ENCODE measurements at regions not wholly inside any gene's neighbourhood (a gene's known extent, or its start where the extent isn't known, plus 50 kb on each side); places are given as distances from the start of the nearest gene placed in this dataset.
A peak's percentile ranks its signal among the peaks of the same experiment; 100 is the strongest.
"Not testable (repeated sequence)": the region's sequence is repeated elsewhere in the genome, so short reads cannot be mapped to it uniquely, and the experiment has no call there.

DNA sequence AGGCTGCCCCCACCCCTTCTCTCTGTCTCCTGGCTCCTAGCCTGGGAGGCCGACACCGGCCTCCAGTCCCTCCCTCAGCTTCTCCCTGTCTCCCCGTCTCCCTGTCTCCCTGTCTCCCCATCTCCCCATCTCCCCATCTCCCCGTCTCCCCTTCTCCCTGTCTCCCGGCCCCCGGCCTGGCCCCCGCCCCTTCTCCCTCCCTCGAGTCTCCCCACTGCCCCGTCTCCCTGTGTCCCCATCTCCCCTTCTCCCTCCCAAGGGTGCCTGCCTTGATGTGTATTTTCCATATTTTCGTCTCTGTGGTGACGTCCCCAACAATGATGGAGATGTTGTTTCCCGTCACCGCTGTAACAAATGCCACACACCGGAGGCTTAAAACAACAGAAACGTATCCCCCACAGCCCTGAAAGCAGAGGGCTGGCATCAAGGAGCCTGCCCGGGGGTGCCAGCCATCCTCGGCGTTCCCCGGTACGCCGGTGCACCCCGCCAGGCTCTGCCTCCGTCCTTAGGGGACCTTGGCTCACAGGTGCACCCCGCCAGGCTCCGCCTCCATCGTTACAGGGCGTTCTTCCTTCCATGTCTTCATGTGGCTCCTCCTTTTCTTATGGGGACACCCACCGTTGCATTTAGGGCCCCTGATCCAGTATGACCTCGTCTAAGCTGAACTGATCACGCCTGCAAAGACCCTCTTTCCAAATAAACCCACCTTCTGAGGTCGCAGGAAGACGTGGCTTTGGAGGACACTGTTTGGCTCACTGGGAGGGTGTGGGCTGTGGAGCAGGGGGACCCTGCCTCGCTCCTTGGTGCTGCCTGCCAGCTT lies 151.6 kb downstream of the NPIPB11 start:
- H3K36me3 ChIP-seq: no peaks in the 10 kb centered on the region
- peak overlapping the region; percentile 68 to 74 for H3K27ac ChIP-seq
- no peaks in the 10 kb centered on the region for H3K9me3 ChIP-seq
- no peaks in the 10 kb centered on the region for H3K27me3 ChIP-seq
- H3K4me1 ChIP-seq: peaks cover 0 to 5% of the 10 kb centered on the region in 2 donors
- H3K4me3 ChIP-seq: no peak overlapping the region
- no peak for TF ChIP-seq POLR2A (IDR thresholded peaks at IDR 0.05)
- TF ChIP-seq, protein P1, sequence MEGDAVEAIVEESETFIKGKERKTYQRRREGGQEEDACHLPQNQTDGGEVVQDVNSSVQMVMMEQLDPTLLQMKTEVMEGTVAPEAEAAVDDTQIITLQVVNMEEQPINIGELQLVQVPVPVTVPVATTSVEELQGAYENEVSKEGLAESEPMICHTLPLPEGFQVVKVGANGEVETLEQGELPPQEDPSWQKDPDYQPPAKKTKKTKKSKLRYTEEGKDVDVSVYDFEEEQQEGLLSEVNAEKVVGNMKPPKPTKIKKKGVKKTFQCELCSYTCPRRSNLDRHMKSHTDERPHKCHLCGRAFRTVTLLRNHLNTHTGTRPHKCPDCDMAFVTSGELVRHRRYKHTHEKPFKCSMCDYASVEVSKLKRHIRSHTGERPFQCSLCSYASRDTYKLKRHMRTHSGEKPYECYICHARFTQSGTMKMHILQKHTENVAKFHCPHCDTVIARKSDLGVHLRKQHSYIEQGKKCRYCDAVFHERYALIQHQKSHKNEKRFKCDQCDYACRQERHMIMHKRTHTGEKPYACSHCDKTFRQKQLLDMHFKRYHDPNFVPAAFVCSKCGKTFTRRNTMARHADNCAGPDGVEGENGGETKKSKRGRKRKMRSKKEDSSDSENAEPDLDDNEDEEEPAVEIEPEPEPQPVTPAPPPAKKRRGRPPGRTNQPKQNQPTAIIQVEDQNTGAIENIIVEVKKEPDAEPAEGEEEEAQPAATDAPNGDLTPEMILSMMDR (IDR thresholded peaks at IDR 0.05): no peak
- intact Hi-C loops (cut with DNase I; ENCODE audit: low total_unique reads): no loop called here
- DNase-seq: no peak

DNA sequence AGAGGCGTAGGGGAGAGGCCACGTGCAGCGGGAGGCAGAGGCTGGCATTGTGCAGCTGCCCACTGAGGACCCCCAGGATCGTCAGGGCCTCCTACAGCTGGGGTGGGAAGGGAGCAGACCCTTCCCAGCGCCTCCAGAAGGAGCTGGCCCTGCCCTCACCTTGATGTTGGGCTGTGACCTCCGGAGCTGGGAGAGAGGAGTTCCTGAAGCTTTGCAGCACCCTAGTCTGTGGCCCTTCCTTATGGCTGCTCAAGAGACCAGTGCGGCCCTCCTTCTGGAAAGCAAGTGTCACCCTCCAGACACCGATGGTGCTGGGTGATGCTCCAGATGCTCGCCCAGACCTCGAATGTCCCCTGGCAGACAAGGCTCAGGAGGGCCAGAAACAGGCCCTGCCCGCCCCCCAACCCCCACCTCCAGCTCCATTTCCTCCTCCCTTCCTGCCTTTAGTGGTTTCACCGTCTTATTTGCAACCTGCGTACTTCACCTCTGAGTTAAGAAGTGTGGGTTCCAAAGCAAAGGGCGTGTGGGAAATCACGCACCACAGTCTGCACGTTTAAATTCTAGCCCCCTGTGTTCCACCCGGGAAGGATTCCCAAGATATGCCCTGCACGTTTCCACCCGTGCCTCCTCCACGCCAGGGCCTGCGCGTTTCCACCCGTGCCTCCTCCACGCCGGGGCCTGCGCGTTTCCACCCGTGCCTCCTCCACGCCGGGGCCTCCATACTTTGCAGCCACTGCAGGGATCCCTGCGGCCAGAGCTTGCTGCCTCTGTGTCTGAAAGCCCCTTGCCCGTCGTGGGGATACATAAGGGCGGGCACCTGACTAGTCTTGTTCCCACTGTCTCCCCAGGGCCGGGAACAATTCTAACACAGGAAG lies 152.6 kb downstream of the NPIPB11 start:
- DNase-seq; H3K27me3 ChIP-seq; H3K36me3 ChIP-seq; H3K4me3 ChIP-seq; H3K9me3 ChIP-seq; H3K27ac ChIP-seq; H3K4me1 ChIP-seq; intact Hi-C loops (cut with DNase I; ENCODE audit: low total_unique reads): not testable (repeated sequence)

DNA sequence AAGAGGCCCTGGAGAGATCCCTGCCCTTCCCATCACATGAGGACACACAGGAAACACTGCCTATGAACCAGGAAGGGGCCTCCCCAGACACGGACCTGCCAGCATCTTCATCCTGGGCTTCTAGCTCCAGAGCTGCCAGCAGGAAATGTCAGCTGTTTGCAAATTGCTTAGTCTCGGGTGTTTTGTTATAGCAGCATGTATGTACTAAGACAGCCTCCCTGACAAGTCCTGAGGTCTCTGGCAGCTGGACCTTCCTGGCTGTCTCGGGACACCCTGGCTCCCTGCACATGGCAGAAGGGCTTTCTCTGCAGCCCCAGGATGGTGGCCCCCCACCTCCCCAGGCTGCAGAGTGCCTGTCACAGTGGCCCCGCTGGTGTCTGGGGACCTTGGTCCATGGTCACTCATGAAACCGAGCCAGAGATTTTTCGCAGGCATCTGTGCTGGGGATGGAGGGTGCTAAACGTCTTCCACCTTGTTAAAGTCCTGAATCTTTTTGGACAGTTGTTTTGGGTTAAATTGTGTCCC lies 153.4 kb downstream of the NPIPB11 start:
- H3K4me1 ChIP-seq; H3K27me3 ChIP-seq; H3K36me3 ChIP-seq; intact Hi-C loops (cut with DNase I; ENCODE audit: low total_unique reads); H3K4me3 ChIP-seq; H3K9me3 ChIP-seq; H3K27ac ChIP-seq; DNase-seq: not testable (repeated sequence)

DNA sequence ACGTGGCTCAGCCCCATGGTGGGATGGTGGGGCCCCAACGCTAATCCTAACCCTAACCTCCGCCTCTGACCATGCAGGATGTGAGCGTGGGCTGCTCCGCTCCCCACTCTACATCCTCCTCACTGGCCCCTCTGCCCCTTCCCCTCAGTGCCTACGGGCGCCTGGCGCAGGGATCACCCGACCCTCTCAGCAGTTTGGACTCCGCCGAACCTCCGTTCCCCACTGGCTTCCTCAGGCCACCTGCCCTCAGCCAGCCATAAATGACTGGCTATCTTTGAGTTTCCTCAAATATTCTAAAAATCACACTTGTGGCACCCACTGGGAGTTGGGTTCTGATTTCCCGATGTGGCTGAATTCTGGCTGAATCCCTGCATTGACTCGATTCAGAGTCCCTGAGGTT lies 154.2 kb downstream of the NPIPB11 start:
- intact Hi-C loops (cut with DNase I; ENCODE audit: low total_unique reads); H3K4me3 ChIP-seq; H3K27me3 ChIP-seq; H3K27ac ChIP-seq; H3K36me3 ChIP-seq; H3K9me3 ChIP-seq; DNase-seq; H3K4me1 ChIP-seq: not testable (repeated sequence)

DNA sequence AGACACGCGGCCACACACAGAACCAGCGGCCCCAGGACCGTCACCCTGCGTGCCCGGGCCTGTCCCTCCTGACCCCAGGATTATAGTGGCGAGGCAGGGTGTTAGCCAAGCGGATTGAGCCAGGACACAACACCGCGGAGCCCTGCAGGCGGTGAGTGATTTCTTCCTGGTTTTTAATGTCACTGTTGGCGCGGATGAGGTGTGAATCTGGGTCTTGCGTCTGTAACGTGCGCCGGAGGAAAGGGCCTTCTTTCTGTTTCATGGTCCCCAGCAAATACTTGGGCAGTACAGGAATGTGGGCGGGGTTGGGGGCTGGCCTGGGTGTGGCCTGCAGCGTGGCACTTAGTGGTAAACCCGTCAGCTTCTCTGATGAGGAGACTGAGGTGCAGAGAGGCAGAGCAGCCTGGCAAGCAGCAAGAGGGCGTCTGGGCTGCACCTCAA lies 154.9 kb downstream of the NPIPB11 start:
- H3K9me3 ChIP-seq; H3K27ac ChIP-seq; H3K4me1 ChIP-seq; H3K27me3 ChIP-seq; DNase-seq; intact Hi-C loops (cut with DNase I; ENCODE audit: low total_unique reads); H3K4me3 ChIP-seq; H3K36me3 ChIP-seq: not testable (repeated sequence)

DNA sequence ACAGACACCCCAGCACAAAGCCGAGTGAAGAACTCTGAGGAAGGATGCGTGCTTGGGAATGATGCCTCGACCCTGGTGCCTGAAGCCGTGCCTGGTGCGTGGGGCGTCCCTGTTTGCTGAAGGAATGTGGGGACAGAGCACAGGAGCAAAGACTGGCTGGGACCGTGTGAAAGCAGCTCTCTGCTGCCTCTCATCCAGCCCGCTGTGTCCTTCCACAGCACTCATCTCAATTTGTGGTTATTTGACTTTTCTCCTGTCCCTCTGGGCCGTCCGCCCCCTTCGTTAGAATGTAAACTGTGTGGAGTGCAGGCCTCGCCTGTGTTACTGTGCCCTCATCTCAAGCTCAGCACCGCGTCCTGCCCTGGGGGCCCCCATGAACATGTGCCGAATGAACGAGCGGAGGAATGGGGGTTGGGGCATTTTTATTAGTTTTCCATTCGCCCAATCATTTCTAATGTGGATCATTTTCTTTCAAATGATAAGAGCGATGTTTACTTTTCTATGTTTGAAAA lies 155.5 kb downstream of the NPIPB11 start:
- H3K9me3 ChIP-seq; H3K27me3 ChIP-seq; H3K36me3 ChIP-seq; intact Hi-C loops (cut with DNase I; ENCODE audit: low total_unique reads); H3K4me1 ChIP-seq; H3K27ac ChIP-seq; H3K4me3 ChIP-seq; DNase-seq: not testable (repeated sequence)

DNA sequence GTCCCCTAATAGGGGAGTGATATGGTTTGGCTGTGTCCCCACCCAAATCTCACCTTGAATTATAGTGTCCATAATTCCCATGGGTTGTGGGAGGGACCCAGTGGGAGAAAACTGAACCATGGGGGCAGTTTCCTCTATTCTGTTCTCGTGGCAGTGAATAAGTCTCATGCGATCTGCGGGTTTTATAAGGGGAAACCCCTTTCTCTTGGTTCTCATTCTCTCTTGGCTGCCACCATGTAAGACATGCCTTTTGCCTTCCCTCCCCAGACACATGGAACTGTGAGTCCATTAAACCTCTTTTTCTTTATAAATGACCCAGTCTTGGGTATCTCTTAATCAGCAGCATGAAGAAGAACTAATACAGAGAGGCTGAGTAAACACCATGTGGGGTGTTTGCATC lies 156.0 kb downstream of the NPIPB11 start:
- H3K9me3 ChIP-seq; H3K36me3 ChIP-seq; H3K27ac ChIP-seq; intact Hi-C loops (cut with DNase I; ENCODE audit: low total_unique reads); H3K4me3 ChIP-seq; H3K27me3 ChIP-seq; DNase-seq; H3K4me1 ChIP-seq: not testable (repeated sequence)

DNA sequence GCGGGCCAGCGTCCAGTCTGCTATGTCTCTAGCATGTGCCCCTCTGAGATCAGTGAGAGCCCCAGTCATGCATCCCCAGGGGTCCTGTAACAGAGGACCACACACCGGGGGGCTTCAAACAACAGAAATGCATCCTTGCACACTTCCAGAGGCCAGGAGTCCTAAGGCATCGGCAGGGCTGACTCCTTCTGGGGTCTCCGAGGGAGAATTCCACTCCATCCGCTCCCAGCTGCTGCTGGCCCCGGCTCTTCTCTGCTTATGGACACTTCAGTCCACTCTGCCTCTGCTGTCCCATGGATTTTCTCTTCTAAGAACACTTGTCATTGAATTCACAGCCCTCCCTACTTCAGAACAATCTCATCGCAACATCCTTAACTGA lies 157.6 kb downstream of the NPIPB11 start:
- H3K9me3 ChIP-seq; H3K27me3 ChIP-seq; intact Hi-C loops (cut with DNase I; ENCODE audit: low total_unique reads); H3K4me3 ChIP-seq; H3K36me3 ChIP-seq; H3K4me1 ChIP-seq; DNase-seq: not testable (repeated sequence)
- H3K27ac ChIP-seq: peak overlapping the region in 1 of 2 donors; percentile 54

DNA sequence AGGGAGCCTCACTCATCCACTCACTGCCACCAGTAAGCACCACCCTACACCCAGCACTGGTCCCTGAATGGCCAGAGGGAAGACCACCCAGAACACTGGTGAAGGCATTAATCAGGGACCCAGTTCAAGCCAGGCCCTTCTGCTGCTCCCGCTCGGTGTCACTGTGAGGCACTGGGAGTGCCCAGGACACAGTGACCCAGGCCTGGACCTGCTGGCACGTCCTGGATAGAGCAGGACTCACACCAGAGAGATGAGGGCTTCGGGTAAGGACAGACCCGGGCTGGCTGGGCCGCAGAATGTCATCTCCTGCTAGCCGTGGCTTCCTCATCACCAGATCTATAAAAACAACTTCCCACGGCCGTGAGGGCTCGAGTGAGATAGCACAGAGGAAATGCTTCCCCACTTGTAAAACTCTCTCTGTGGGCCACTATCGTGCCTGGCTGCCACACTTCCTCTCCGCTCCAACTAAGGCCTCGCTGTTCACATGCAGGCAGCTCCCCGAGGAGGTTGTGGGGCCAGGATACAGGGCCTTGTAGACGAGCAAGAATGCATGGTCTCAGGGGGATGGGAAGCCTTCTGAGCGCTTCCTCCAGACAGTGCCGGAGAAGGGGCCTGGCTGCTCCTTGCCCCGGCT lies 158.1 kb downstream of the NPIPB11 start:
- intact Hi-C loops (cut with DNase I; ENCODE audit: low total_unique reads); H3K4me3 ChIP-seq; H3K9me3 ChIP-seq; DNase-seq; H3K27me3 ChIP-seq; H3K36me3 ChIP-seq; H3K4me1 ChIP-seq: not testable (repeated sequence)
- peak overlapping the region; percentile 42 to 54 for H3K27ac ChIP-seq

DNA sequence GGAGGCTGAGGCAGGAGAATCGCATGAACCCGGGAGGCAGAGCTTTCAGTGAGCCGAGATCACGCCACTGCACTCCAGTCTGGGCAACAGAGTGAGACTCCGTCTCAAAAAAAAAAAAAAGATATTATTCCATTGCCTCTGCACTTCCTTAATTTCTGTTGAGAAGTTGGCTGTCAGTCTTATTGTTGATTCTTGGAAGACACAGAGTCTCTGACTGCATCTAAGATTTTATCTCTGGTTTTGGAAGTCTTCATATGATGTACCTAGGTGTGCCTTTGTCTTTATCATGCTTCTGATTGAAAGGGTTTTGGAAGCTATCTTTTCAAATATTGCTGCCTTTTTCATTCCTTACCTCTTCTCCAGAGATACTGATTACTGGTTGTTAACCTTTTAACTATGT lies 160.4 kb downstream of the NPIPB11 start:
- H3K27me3 ChIP-seq; H3K27ac ChIP-seq; H3K4me3 ChIP-seq; intact Hi-C loops (cut with DNase I; ENCODE audit: low total_unique reads); H3K36me3 ChIP-seq; H3K9me3 ChIP-seq; DNase-seq; H3K4me1 ChIP-seq: not testable (repeated sequence)

Measured in uterus (tissue), 3 donors.